ENCODE measurements at regions not wholly inside any gene's neighbourhood (a gene's known extent, or its start where the extent isn't known, plus 50 kb on each side); places are given as distances from the start of the nearest gene placed in this dataset.

DNA sequence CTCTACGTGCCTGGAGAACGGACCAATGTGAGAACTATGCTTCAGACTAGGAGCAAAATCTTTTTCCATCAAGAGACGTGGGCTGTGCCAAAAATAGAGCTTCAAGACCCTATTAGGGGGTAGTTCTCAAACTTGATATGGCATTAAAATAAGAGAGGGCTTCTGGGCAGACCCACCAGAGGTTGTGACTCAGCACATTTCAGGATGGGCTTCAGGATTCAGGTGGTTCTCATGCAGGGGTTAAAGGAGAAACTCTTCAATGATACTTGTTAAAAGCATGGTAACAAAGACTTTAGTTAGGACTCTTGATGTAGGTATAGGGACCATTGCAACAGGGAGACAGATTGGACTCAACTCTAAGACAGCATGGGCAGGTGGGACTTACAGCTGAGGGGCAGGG is 195.5 kb downstream of the RGS3 start:
- H3K9me3 ChIP-seq (ENCODE audit: low read depth) = no peaks in the 10 kb centered on the region
- 68% methylated on average over 3 of the region's 3 CpGs for WGBS (ENCODE audit: low lambda C conversion rate, missing lambda C conversion rate)

DNA sequence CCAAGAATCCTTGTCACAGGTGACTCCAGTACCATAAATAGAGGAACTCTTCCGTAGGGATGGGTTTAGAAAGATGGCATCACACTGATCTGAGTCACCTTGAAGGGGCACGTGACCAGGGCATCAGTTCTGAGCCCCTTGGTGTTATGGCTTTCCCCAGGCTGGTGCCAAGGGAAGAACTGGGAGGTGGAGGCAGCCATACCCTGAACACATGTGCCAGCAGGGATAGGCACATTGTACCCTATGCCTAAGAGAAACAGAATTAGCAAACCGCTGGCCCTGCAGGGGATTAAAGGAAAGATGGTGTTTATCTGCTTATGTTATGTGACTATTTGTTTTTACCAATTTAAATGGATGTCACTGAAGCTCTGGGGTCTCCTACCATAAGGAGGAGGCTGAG is 196.2 kb downstream of the RGS3 start:
- H4K20me1 ChIP-seq (ENCODE audit: insufficient read depth, poor library complexity, severe bottlenecking) = no peaks in the 10 kb centered on the region
- H3K4me3 ChIP-seq = no peak overlapping the region
- H3K79me2 ChIP-seq = no peaks in the 10 kb centered on the region
- H3K9me2 ChIP-seq (replicated peaks; ENCODE audit: insufficient read depth) = no peaks in the 10 kb centered on the region
- H2AFZ ChIP-seq = no peak overlapping the region
- no peaks in the 10 kb centered on the region for H3K9me3 ChIP-seq (ENCODE audit: low read depth)
- peaks cover 5% of the 10 kb centered on the region for H3K4me1 ChIP-seq (ENCODE audit: insufficient read depth)
- peaks cover 17% of the 10 kb centered on the region for H3K27me3 ChIP-seq
- no peak for DNase-seq (ENCODE audit: low spot score)
- H3K4me2 ChIP-seq = no peak overlapping the region
- TF ChIP-seq EZH2 (IDR thresholded peaks at IDR 0.05; ENCODE audit: borderline replicate concordance) (no peak), EZH2phosphoT487 (IDR thresholded peaks at IDR 0.05; ENCODE audit: low read depth, severe bottlenecking, unreplicated experiment) (no peak)
- TF ChIP-seq, protein P1, sequence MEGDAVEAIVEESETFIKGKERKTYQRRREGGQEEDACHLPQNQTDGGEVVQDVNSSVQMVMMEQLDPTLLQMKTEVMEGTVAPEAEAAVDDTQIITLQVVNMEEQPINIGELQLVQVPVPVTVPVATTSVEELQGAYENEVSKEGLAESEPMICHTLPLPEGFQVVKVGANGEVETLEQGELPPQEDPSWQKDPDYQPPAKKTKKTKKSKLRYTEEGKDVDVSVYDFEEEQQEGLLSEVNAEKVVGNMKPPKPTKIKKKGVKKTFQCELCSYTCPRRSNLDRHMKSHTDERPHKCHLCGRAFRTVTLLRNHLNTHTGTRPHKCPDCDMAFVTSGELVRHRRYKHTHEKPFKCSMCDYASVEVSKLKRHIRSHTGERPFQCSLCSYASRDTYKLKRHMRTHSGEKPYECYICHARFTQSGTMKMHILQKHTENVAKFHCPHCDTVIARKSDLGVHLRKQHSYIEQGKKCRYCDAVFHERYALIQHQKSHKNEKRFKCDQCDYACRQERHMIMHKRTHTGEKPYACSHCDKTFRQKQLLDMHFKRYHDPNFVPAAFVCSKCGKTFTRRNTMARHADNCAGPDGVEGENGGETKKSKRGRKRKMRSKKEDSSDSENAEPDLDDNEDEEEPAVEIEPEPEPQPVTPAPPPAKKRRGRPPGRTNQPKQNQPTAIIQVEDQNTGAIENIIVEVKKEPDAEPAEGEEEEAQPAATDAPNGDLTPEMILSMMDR (IDR thresholded peaks at IDR 0.05; ENCODE audit: poor library complexity) = no peak
- no peak overlapping the region for H3K27ac ChIP-seq
- H3K36me3 ChIP-seq (replicated peaks; ENCODE audit: insufficient read depth, low read depth) = no peaks in the 10 kb centered on the region
- 91% methylated on average over 3 of the region's 3 CpGs for WGBS (ENCODE audit: low lambda C conversion rate, missing lambda C conversion rate)

More for the DNA sequence above, 195.5 kb downstream of the RGS3 start:
- no peak for DNase-seq (ENCODE audit: low spot score)
- no peak overlapping the region for H3K4me2 ChIP-seq
- no peak overlapping the region for H3K27ac ChIP-seq
- no peak overlapping the region for H3K4me3 ChIP-seq
- peaks cover 8% of the 10 kb centered on the region for H3K4me1 ChIP-seq (ENCODE audit: insufficient read depth)
- TF ChIP-seq EZH2phosphoT487 (IDR thresholded peaks at IDR 0.05; ENCODE audit: low read depth, severe bottlenecking, unreplicated experiment) = no peak
- TF ChIP-seq, protein P1 (IDR thresholded peaks at IDR 0.05; ENCODE audit: poor library complexity) = no peak
- TF ChIP-seq EZH2 (IDR thresholded peaks at IDR 0.05; ENCODE audit: borderline replicate concordance) = no peak
- no peaks in the 10 kb centered on the region for H3K9me2 ChIP-seq (replicated peaks; ENCODE audit: insufficient read depth)
- no peak overlapping the region for H2AFZ ChIP-seq
- H3K36me3 ChIP-seq (replicated peaks; ENCODE audit: insufficient read depth, low read depth) = no peaks in the 10 kb centered on the region
- H3K27me3 ChIP-seq = peaks cover 17% of the 10 kb centered on the region
- no peaks in the 10 kb centered on the region for H4K20me1 ChIP-seq (ENCODE audit: insufficient read depth, poor library complexity, severe bottlenecking)
- H3K79me2 ChIP-seq = no peaks in the 10 kb centered on the region

DNA sequence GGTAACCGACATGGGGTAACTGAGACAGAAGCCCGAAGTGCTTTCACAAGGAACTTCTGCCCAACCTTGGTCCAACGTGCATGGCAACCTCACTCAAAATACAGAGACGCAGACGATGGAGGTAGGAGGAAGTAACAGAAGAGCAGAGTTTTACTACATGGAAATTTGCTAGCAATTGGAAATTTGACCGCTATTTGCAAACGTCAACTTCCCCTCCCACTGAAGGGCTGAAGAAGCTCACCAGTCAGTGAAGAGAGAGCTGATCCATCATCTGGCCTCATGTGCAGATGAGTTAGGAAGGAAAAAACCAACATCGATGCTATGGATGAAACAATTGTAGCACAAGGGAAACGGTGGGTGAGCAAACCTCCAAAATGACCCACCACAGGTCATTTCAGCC is 196.7 kb downstream of the RGS3 start:
- H4K20me1 ChIP-seq (ENCODE audit: insufficient read depth, poor library complexity, severe bottlenecking) = no peaks in the 10 kb centered on the region
- H3K4me3 ChIP-seq = no peak overlapping the region
- 88% methylated on average over 9 of the region's 9 CpGs for WGBS (ENCODE audit: low lambda C conversion rate, missing lambda C conversion rate)
- H3K79me2 ChIP-seq = no peaks in the 10 kb centered on the region
- H3K4me1 ChIP-seq (ENCODE audit: insufficient read depth) = peaks cover under 1% of the 10 kb centered on the region
- no peak overlapping the region for H3K27ac ChIP-seq
- H2AFZ ChIP-seq = no peak overlapping the region
- no peaks in the 10 kb centered on the region for H3K9me2 ChIP-seq (replicated peaks; ENCODE audit: insufficient read depth)
- H3K27me3 ChIP-seq = peaks cover 17% of the 10 kb centered on the region
- DNase-seq (ENCODE audit: low spot score) = no peak
- H3K9me3 ChIP-seq (ENCODE audit: low read depth) = no peaks in the 10 kb centered on the region
- H3K4me2 ChIP-seq = no peak overlapping the region
- no peaks in the 10 kb centered on the region for H3K36me3 ChIP-seq (replicated peaks; ENCODE audit: insufficient read depth, low read depth)
- TF ChIP-seq EZH2 (IDR thresholded peaks at IDR 0.05; ENCODE audit: borderline replicate concordance) = no peak
- TF ChIP-seq EZH2phosphoT487 (IDR thresholded peaks at IDR 0.05; ENCODE audit: low read depth, severe bottlenecking, unreplicated experiment) = no peak
- TF ChIP-seq, protein P1 (IDR thresholded peaks at IDR 0.05; ENCODE audit: poor library complexity) = no peak

DNA sequence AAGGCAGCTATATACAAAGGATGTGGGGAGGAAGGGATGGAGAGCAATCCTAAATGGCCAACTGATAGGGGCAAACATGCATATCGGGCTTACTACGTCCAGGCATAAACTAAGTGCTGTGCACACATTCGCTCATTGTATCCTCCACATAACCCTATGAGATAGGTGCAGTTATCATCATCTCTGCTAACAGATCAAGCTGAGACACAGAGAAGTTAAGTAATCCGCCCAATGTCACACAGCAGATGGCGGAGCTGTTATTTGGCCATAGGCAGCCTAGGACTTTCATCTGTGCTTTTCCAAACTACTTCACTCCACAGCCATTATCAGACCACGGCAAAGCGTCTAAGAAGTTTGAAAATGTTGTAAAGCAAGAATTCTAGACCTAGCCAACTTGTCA is 197.5 kb downstream of the RGS3 start:
- no peak overlapping the region for H2AFZ ChIP-seq
- H3K4me1 ChIP-seq (ENCODE audit: insufficient read depth) = no peaks in the 10 kb centered on the region
- no peak overlapping the region for H3K27ac ChIP-seq
- H3K36me3 ChIP-seq (replicated peaks; ENCODE audit: insufficient read depth, low read depth) = no peaks in the 10 kb centered on the region
- TF ChIP-seq, protein P1 (IDR thresholded peaks at IDR 0.05; ENCODE audit: poor library complexity) = no peak
- TF ChIP-seq EZH2phosphoT487 (IDR thresholded peaks at IDR 0.05; ENCODE audit: low read depth, severe bottlenecking, unreplicated experiment) = no peak
- no peak for TF ChIP-seq EZH2 (IDR thresholded peaks at IDR 0.05; ENCODE audit: borderline replicate concordance)
- H3K9me2 ChIP-seq (replicated peaks; ENCODE audit: insufficient read depth) = no peaks in the 10 kb centered on the region
- H4K20me1 ChIP-seq (ENCODE audit: insufficient read depth, poor library complexity, severe bottlenecking) = no peaks in the 10 kb centered on the region
- H3K9me3 ChIP-seq (ENCODE audit: low read depth) = no peaks in the 10 kb centered on the region
- no peak overlapping the region for H3K4me2 ChIP-seq
- peaks cover 17% of the 10 kb centered on the region for H3K27me3 ChIP-seq
- DNase-seq (ENCODE audit: low spot score) = no peak
- H3K4me3 ChIP-seq = no peak overlapping the region
- 89% methylated on average over 7 of the region's 7 CpGs for WGBS (ENCODE audit: low lambda C conversion rate, missing lambda C conversion rate)
- H3K79me2 ChIP-seq = no peaks in the 10 kb centered on the region

Data from hepatocyte (in vitro differentiated cells).